HepG2 (cell line): ENCODE measurements at regions not wholly inside any gene's neighbourhood (a gene's known extent, or its start where the extent isn't known, plus 50 kb on each side); places are given as distances from the start of the nearest gene placed in this dataset.

Source experiments
- HNF4A ChIP-seq: sonication (generic); formaldehyde crosslinking; IDR thresholded peaks from 2 replicates; pipeline ENCODE4 v1.4.0; 2020; ENCODE audit warnings: missing genetic modification reagents
- IRX3 ChIP-seq: sonication (generic); formaldehyde crosslinking; IDR thresholded peaks from 2 replicates; pipeline ENCODE4 v1.8.1; 2023; ENCODE audit warnings: mild to moderate bottlenecking, low read depth, missing genetic modification reagents, borderline replicate concordance
- KLF12 ChIP-seq: sonication (generic); formaldehyde crosslinking; IDR thresholded peaks from 2 replicates; pipeline ENCODE4 v1.4.0; 2020; ENCODE audit warnings: missing genetic modification reagents, borderline replicate concordance
- ZNF331 ChIP-seq: sonication (generic); formaldehyde crosslinking; IDR thresholded peaks from 2 replicates; pipeline ENCODE4 v1.4.0; 2020; ENCODE audit warnings: missing genetic modification reagents
- ZNF773 ChIP-seq: sonication (generic); formaldehyde crosslinking; IDR thresholded peaks from 2 replicates; pipeline ENCODE4 v1.4.0; 2020; ENCODE audit warnings: missing genetic modification reagents, borderline replicate concordance
- TF ChIP-seq, protein P1 (sequence below): sonication (generic); formaldehyde crosslinking; IDR thresholded peaks from 2 replicates; pipeline ENCODE4 v1.4.0; 2020; ENCODE audit warnings: missing genetic modification reagents, borderline replicate concordance
- TF ChIP-seq, protein P2 (sequence below): sonication (generic); formaldehyde crosslinking; IDR thresholded peaks from 2 replicates; pipeline ENCODE4 v1.5.0; 2020; ENCODE audit warnings: mild to moderate bottlenecking, missing genetic modification reagents
- TF ChIP-seq, protein P3 (sequence below): sonication (generic); formaldehyde crosslinking; IDR thresholded peaks from 2 replicates; pipeline ENCODE4 v1.4.0; 2020; ENCODE audit warnings: mild to moderate bottlenecking, missing genetic modification reagents
- TF ChIP-seq, protein P4 (sequence below): IDR thresholded peaks from 2 replicates; pipeline ENCODE4 v1.6.1; 2016
- TF ChIP-seq, protein P5 (sequence below): sonication (generic); formaldehyde crosslinking; IDR thresholded peaks from 2 replicates; pipeline ENCODE4 v1.9.0; 2021; ENCODE audit warnings: missing genetic modification reagents, mild to moderate bottlenecking, borderline replicate concordance
- TF ChIP-seq, protein P6 (sequence below): IDR thresholded peaks from 2 replicates; pipeline ENCODE4 v1.6.1; 2016; ENCODE audit warnings: low read depth, control low read depth
- TF ChIP-seq, protein P7 (sequence below): sonication (generic); formaldehyde crosslinking; IDR thresholded peaks from 2 replicates; pipeline ENCODE4 v1.4.0; 2020; ENCODE audit warnings: missing genetic modification reagents

DNA sequence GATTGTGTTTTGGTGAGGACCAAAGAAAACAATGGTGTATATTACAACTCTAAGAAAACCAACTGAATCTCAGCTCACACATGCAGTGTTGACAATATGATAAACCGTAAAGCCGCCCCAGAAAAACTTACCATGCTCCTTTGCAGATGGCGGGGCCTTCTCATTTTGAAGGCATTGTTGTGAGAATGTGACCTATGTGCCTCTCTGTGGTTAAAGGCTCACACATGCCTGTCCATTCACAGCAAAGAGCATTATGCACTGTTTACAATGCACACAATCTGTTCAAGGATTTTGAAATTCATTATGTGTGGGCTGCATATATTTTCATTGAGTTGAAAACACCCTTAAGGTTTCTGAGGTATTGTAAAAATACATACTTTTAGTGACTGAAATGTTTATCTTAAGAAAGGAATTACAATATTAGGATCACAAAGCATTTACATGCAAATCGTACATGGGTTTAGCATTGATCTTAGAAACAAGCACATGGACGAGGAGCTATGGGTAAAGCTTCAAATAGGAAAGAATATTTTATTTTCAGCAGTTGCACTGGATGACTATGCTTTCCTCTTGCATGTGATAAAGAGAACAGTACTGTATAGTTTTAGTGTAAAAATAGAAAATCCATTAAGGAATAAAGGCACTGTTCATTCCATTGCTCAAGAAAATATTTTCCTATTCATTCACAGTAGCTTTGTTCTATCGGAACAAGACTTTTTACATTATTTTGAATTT, 334.3 kb downstream of the ARL4A start (continued):
- TF ChIP-seq, protein P1, sequence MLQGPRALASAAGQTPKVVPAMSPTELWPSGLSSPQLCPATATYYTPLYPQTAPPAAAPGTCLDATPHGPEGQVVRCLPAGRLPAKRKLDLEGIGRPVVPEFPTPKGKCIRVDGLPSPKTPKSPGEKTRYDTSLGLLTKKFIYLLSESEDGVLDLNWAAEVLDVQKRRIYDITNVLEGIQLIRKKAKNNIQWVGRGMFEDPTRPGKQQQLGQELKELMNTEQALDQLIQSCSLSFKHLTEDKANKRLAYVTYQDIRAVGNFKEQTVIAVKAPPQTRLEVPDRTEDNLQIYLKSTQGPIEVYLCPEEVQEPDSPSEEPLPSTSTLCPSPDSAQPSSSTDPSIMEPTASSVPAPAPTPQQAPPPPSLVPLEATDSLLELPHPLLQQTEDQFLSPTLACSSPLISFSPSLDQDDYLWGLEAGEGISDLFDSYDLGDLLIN, result no peak
- TF ChIP-seq, protein P2, sequence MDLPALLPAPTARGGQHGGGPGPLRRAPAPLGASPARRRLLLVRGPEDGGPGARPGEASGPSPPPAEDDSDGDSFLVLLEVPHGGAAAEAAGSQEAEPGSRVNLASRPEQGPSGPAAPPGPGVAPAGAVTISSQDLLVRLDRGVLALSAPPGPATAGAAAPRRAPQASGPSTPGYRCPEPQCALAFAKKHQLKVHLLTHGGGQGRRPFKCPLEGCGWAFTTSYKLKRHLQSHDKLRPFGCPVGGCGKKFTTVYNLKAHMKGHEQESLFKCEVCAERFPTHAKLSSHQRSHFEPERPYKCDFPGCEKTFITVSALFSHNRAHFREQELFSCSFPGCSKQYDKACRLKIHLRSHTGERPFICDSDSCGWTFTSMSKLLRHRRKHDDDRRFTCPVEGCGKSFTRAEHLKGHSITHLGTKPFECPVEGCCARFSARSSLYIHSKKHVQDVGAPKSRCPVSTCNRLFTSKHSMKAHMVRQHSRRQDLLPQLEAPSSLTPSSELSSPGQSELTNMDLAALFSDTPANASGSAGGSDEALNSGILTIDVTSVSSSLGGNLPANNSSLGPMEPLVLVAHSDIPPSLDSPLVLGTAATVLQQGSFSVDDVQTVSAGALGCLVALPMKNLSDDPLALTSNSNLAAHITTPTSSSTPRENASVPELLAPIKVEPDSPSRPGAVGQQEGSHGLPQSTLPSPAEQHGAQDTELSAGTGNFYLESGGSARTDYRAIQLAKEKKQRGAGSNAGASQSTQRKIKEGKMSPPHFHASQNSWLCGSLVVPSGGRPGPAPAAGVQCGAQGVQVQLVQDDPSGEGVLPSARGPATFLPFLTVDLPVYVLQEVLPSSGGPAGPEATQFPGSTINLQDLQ (CRISPR knock-in tag), result no peak
- TF ChIP-seq, protein P3, sequence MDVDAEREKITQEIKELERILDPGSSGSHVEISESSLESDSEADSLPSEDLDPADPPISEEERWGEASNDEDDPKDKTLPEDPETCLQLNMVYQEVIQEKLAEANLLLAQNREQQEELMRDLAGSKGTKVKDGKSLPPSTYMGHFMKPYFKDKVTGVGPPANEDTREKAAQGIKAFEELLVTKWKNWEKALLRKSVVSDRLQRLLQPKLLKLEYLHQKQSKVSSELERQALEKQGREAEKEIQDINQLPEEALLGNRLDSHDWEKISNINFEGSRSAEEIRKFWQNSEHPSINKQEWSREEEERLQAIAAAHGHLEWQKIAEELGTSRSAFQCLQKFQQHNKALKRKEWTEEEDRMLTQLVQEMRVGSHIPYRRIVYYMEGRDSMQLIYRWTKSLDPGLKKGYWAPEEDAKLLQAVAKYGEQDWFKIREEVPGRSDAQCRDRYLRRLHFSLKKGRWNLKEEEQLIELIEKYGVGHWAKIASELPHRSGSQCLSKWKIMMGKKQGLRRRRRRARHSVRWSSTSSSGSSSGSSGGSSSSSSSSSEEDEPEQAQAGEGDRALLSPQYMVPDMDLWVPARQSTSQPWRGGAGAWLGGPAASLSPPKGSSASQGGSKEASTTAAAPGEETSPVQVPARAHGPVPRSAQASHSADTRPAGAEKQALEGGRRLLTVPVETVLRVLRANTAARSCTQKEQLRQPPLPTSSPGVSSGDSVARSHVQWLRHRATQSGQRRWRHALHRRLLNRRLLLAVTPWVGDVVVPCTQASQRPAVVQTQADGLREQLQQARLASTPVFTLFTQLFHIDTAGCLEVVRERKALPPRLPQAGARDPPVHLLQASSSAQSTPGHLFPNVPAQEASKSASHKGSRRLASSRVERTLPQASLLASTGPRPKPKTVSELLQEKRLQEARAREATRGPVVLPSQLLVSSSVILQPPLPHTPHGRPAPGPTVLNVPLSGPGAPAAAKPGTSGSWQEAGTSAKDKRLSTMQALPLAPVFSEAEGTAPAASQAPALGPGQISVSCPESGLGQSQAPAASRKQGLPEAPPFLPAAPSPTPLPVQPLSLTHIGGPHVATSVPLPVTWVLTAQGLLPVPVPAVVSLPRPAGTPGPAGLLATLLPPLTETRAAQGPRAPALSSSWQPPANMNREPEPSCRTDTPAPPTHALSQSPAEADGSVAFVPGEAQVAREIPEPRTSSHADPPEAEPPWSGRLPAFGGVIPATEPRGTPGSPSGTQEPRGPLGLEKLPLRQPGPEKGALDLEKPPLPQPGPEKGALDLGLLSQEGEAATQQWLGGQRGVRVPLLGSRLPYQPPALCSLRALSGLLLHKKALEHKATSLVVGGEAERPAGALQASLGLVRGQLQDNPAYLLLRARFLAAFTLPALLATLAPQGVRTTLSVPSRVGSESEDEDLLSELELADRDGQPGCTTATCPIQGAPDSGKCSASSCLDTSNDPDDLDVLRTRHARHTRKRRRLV (CRISPR knock-in tag), result no peak
- TF ChIP-seq, protein P4, sequence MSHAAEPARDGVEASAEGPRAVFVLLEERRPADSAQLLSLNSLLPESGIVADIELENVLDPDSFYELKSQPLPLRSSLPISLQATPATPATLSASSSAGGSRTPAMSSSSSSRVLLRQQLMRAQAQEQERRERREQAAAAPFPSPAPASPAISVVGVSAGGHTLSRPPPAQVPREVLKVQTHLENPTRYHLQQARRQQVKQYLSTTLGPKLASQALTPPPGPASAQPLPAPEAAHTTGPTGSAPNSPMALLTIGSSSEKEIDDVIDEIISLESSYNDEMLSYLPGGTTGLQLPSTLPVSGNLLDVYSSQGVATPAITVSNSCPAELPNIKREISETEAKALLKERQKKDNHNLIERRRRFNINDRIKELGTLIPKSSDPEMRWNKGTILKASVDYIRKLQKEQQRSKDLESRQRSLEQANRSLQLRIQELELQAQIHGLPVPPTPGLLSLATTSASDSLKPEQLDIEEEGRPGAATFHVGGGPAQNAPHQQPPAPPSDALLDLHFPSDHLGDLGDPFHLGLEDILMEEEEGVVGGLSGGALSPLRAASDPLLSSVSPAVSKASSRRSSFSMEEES (CRISPR knock-in tag), result no peak
- TF ChIP-seq ZNF773 (no peak), HNF4A (CRISPR knock-in tag) (0 out of 2 replicates have a peak, but pooled peaks have one; percentile 56), ZNF331 (CRISPR knock-in tag) (peak; percentile 41; the same call in 1 of the 2 replicates), IRX3 (CRISPR knock-in tag) (no peak), KLF12 (no peak)
- TF ChIP-seq, protein P5, sequence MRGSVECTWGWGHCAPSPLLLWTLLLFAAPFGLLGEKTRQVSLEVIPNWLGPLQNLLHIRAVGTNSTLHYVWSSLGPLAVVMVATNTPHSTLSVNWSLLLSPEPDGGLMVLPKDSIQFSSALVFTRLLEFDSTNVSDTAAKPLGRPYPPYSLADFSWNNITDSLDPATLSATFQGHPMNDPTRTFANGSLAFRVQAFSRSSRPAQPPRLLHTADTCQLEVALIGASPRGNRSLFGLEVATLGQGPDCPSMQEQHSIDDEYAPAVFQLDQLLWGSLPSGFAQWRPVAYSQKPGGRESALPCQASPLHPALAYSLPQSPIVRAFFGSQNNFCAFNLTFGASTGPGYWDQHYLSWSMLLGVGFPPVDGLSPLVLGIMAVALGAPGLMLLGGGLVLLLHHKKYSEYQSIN (CRISPR knock-in tag), result no peak
- TF ChIP-seq, protein P6, sequence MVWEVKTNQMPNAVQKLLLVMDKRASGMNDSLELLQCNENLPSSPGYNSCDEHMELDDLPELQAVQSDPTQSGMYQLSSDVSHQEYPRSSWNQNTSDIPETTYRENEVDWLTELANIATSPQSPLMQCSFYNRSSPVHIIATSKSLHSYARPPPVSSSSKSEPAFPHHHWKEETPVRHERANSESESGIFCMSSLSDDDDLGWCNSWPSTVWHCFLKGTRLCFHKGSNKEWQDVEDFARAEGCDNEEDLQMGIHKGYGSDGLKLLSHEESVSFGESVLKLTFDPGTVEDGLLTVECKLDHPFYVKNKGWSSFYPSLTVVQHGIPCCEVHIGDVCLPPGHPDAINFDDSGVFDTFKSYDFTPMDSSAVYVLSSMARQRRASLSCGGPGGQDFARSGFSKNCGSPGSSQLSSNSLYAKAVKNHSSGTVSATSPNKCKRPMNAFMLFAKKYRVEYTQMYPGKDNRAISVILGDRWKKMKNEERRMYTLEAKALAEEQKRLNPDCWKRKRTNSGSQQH (CRISPR knock-in tag), result no peak
- TF ChIP-seq, protein P7, sequence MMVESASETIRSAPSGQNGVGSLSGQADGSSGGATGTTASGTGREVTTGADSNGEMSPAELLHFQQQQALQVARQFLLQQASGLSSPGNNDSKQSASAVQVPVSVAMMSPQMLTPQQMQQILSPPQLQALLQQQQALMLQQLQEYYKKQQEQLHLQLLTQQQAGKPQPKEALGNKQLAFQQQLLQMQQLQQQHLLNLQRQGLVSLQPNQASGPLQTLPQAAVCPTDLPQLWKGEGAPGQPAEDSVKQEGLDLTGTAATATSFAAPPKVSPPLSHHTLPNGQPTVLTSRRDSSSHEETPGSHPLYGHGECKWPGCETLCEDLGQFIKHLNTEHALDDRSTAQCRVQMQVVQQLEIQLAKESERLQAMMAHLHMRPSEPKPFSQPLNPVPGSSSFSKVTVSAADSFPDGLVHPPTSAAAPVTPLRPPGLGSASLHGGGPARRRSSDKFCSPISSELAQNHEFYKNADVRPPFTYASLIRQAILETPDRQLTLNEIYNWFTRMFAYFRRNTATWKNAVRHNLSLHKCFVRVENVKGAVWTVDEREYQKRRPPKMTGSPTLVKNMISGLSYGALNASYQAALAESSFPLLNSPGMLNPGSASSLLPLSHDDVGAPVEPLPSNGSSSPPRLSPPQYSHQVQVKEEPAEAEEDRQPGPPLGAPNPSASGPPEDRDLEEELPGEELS (CRISPR knock-in tag), result peak; percentile 35; the same call in 1 of the 2 replicates
